GM19351 (cell line): ENCODE measurements at regions not wholly inside any gene's neighbourhood (a gene's known extent, or its start where the extent isn't known, plus 50 kb on each side); places are given as distances from the start of the nearest gene placed in this dataset.
"Not testable (repeated sequence)": the region's sequence is repeated elsewhere in the genome, so short reads cannot be mapped to it uniquely, and the experiment has no call there.

Source experiments
- ATAC-seq: cut with Tn5 transposase; IDR thresholded peaks from one replicate; pipeline ENCODE4 v1.9.1; 2021; ENCODE audit warnings: mild to moderate bottlenecking, moderate library complexity; ENCODE audit not compliant: unreplicated experiment

DNA sequence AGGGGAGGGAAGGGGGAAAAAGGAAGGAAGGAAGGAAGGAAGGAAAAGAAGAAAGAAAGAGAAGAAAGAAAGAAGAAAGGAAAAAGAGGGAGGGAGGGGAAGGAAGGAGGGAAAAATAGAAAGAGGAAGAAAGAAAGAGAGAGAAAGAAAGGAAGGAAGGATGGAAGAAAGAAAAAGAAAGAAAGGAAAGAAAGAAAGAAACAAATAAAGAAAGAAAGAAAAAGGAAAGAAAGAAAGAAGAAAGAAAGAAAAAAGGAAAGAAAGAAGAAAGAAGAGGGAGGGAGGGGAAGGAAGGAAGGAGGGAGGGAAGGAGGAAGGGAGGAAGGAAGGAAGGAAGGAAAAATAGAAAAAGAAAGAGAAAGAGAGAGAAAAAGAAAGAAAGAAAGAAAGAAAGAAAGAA is 315.8 kb upstream of the PIK3C3 start:
- no peak for ATAC-seq

DNA sequence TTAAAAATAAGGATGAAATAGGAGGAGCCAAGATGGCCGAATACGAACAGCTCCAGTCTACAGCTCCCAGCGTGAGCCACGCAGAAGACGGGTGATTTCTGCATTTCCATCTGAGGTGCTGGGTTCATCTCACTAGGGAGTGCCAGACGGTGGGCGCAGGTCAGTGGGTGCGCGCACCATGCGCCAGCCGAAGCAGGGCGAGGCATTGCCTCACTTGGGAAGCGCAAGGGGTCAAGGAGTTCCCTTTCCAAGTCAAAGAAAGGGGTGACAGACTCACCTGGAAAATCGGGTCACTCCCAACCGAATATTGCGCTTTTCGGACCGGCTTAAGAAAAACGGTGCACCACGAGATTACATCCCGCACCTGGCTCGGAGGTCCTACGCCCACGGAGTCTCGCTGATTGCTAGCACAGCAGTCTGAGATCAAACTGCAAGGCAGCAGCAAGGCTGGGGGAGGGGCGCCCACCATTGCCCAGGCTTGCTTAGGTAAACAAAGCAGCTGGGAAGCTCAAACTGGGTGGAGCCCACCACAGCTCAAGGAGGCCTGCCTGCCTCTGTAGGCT is 323.2 kb upstream of the PIK3C3 start:
- not testable (repeated sequence) for ATAC-seq

DNA sequence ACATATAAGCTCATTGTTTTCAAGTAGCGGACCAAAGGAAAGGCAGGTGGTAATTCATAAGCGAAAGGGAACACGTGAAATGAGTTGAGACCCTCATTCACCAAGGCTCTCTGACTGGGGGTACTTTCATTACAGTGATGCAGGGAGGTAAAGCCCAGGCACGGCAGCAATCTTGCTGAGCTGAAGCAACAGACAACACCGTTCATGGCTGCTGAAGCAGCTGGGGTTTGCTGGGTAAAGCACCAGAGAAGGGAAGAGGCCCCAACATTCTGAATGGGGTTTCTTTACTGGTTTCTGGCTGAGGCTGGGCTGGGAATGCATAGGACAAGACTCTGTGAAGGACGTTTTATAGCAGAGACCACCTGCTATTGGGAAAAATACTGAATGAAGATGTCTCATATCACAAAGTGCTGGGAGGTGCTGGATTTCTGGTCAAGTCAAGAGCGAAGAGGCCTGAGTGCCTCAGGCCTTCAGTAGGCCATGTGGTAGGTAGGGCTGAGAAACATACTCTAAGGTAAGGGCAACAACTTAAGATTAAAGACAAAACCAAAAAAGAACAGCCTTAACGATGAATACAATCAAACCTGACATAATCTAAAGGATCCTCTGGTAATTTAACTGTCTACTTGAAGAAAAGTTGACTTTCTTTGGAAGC is 324.7 kb upstream of the PIK3C3 start:
- no peak for ATAC-seq

DNA sequence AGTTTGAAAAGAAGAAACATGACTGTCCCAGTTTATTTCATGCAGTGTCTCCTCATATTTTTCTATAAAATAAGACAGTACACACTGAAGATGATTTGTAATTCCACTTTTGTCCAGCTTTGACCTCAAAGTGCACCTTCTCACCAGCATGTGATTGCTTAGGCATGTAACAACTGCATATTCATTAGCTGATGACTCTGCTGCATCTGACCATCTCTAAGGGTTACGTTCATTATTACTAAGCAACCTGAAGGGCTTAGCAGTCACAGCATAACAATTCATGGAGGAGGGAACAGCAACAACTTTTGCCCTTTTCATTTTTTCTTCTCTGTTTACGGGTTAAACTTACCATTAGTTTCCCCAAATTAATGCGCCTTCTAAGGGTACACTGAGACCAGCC is 330.6 kb upstream of the PIK3C3 start:
- no peak for ATAC-seq

DNA sequence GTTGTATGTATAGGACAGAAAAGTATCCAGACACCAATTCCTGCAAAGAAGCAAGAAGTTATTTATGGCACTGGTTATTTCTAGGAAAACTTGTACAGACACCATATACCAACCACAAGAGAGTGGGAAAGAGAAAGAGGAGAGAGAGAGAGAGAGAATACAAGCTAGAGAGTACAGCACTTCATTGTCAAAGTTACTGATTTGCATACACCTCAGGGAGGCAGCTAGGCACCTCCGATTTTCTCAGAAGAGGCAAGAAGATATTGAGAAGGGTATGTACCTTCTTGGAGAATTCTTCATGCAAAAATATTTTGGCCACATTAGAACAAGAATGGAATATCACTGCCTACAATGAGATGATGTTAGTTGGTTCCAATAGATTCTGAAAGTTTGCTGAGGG is 333.9 kb upstream of the PIK3C3 start:
- no peak for ATAC-seq

DNA sequence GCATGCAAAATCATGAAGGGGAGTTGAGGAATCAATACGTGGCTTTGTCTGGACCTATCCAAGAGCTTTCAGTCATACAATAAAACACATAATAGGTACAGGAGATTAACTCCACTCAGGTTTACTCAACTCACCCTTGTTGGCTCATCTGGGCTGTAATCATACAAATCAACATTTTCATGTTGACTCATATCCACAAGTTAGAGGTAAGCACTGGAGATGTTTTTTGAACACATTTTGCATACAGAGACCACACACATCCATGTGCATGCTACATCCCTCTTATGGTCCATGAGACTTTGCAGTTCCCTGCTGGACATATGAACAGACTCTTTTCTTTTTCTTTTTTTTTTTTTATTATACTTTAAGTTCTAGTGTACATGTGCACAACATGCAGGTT is 336.9 kb upstream of the PIK3C3 start:
- no peak for ATAC-seq

DNA sequence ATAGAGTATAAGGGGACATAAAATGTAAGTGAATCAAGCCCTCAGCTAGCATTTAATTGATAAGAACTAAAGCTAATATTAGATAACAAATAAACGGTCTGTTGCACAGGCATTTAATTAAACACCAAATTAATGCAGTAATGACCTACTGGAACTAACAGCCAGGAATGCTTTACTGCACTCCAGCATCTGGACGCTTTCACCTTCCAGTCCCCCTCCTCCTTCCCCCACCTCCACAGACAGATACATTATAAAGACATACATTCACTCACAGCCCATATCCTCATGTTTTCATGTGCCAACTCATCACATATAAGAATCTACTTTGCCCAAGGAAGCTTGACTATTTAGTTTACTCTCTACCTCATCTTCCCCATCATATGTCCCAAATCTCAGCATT is 337.4 kb upstream of the PIK3C3 start:
- ATAC-seq = no peak

DNA sequence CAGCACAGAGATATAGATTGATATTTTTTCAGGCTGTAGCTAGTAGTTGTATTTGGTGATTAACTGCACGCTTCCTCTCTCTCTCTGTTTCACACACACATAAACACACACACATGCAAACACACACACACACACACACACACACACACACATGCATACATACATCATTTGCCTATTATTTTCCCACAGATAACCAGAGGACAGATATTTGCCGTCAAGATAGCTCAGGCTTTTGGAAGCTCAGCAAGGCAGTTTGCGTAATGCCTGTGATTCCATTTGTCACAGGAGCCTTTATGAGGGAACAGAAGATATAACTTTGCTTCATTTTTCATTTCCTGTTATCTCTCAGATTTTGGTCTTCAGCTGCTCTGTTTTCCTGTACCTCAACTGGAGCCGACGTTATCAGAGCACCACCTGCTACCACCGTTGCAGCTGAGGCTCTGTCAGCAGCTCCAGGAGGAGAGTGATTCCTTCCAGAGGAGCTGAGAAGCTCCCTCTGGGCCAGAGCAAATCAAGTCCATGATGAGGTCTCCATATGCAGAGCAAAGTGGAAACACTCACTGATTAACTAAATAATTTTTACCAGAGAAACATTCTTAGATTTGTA is 341.9 kb upstream of the PIK3C3 start:
- no peak for ATAC-seq

DNA sequence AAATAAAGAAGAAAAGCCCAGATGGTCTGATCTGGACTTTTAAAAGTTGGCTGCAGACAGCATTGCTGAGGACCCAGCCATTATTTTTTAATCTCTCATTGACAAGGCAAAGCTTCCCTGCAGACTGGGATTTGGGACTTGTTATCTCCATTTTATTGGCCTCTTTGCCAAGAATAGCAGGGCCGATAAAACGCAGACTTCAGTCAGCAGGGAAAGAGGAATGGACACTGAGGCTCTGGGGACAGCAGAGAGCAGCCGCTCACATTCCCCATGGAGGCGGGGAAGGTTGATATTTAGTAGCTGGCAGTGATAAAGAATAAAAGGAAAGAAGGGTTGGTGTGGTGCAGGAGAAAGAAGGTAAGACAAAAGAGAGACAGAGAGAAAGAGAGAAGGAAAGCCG is 350.1 kb upstream of the PIK3C3 start:
- ATAC-seq = no peak

DNA sequence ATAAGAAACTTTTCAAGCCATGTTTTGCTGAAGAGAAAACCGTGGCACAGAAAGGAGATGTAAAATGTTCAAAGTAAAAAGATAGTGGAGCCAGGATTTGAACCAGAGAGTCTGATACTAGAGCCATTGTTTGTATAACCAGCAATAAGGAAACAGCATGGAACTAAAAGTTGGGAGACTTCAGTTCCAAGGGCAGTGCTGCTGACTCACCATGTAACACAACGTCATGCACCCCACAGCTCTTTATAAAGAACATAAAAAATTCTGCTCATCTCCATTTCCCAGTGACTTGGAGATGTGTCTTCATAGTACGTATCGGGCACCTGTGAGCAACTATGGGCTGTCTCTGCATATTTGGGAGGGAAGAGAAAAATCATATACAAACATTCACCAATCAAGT is 353.0 kb upstream of the PIK3C3 start:
- no peak for ATAC-seq

DNA sequence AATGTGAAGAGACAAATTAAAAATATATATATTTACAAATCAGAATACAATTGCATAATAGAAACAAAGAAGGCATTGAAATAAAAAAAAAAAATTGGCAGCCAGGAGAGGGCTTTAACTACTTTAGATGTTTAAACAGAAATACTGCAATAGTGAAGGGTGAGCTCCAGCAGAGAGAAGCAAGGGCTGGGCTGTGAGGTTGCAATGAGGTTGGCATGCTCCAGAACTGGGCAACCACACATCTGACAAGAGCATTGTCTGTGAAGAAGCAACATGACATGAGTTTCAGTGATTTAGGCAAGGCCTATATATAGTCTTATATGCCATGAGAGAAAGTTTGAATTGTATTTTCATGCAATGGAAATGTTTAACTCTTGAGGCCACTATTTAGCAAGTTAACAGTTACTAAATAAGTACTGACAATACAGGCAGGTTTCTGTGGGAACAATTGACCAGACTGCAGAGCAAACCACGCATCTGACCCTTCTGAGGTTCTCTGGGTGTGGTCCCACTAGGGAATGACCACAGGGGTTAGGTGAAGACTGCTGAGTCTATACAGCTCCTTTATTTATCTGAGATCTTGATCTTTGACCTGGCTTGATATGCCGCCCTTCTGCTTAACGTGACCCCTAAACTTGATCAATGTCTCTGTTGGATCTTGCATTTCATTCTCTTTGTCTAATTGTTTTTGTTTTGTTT is 354.2 kb upstream of the PIK3C3 start:
- no peak for ATAC-seq

DNA sequence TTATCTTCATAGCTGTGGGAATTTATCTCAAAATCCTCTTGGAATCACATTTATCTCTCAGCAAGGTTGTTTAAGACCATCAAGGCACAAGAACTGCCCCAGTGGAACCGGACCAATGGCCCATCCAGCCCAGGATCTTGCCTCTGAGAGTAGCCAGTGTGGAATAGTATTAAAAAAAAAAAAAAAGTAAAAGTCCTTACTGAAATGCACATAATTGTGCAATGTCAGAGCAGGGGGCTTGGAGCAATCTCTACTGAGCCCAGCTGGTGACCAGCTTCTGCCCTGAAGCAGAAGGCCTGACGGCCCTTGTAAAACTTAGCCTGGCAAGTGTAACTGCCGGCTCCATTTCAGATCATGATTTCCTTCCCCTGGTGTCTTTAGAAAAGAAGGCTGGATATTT is 355.6 kb upstream of the PIK3C3 start:
- no peak for ATAC-seq

DNA sequence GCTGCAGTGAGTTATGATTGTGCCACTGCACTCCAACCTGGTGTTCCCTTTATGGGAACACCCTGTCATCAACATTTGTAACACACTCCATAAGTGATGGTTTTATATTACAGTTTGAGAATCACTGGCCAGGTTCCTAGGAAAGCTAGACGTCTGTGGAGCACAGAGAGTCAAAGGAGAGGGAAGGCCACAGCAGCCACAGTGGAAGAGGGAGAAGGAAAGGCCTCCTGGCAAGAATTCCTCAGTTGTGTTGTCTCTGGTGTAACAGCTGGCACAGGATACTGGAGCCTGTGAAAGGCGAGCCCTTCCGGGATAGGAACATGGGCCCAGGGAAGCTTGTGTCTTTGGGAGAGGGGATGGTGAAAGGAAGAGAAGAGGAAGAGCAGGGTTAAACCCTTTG is 360.5 kb upstream of the PIK3C3 start:
- no peak for ATAC-seq

DNA sequence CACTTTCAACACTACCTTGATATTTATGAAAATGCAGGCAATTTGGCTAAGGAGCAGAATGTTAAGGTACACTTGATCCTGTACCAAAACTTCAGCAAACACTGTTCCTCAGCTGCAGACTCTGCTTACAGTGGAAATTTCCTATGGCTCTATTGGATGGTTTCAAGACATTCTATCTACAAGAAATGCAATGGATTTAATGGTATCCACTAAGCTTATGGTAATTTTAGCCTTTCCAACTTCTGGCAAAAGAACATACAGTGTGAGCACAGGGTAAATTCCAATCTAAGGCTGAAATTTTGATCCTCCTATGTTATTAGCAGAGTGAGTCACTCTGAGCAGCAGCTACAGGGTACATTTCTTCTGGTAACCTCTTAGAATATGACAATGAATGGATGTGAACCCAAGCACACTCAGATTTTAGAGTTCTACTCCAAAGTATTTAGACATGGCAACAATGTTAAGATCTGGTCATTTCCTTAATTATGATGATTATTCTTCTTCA is 361.8 kb upstream of the PIK3C3 start:
- no peak for ATAC-seq

DNA sequence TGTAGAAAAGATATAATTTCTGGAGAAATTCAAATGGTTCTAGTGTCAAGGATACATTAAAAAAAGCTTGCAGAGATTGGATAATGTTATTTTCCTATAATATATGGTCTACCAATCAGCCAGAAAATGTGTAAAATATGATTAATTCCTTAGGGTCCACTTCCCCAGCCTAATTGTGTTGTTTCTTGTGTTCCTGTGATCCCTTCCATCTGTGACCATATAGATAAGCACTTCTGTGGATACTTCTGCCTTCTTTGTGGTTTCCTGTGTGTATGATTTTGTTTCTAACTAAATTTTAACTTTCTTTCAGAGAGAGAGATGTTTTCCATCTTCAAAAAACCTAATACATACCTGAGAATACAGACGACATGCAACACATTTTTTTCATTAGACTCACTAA is 367.1 kb upstream of the PIK3C3 start:
- ATAC-seq = no peak

DNA sequence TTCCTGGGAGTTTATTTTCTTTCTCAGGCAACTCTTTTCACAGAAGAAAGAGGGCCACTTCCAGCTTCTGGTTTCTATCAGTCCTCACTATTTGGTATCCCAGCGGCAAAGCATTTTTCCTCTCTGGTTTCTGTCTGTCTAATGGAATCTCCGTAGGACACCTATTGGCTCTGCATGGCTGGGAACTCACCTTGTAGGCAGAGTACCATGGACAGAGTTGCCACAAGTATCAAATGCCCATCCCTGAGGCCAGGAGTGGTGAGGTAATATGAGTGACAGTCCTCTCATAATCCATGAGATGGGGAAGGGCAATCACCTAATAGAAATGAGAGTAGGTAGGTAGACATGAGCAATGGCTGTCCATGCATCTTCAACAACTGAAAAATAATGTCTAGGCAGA is 369.5 kb upstream of the PIK3C3 start:
- no peak for ATAC-seq

DNA sequence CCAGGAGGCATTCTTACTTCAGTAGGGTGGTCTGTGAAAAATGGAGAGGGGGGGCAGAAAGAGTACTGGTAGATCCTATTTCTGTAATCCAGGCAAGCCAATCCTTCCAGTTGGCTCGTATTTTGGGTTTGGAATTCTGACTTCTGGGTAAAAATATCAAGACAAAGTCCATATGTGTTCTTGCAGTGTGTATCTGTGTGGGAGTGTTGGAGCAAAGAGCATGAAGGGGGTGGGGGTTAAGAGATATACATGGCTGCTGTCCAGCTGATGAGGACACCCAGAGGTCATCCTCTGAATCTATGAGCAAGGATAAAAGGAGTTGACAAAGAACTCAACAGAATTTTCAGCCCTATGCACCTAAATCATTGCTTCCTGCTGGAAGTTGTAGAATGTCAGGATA is 375.8 kb upstream of the PIK3C3 start:
- no peak for ATAC-seq

DNA sequence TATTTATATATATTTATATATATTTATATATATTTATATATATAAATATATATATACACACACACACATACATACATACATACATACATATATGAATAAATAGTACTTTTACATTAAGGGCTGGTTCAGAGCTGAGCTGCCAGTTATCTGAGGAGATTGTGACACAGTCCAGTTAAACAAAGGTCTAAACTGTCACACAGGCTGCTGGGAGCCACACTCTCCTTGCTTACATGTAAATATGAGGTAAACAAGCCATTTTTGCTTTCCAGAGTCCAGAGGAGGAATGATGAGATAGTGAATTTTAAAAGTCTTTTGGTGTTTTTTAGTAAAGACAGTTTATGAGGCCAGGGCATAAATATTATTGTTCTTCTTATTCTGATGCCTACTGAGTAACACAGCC is 377.5 kb upstream of the PIK3C3 start:
- no peak for ATAC-seq

DNA sequence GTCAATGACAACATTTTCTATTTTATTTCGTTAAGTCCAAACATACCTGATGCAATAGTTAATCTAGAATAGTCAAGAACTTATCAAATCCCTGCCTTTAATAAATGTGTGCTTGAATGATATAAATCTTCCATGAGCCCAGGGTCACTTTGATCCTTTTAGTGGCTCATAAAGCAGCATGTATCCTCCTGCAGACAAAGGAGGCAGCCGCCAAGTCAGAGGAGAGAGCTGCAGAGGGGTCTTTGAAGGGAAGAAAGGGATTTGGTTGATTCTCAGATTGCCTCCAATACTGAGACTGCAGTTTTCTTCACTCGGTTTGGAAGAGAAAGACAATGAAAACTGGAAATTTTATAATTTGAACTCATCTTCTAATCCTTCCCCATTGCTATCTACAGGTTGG is 378.4 kb upstream of the PIK3C3 start:
- ATAC-seq = no peak

DNA sequence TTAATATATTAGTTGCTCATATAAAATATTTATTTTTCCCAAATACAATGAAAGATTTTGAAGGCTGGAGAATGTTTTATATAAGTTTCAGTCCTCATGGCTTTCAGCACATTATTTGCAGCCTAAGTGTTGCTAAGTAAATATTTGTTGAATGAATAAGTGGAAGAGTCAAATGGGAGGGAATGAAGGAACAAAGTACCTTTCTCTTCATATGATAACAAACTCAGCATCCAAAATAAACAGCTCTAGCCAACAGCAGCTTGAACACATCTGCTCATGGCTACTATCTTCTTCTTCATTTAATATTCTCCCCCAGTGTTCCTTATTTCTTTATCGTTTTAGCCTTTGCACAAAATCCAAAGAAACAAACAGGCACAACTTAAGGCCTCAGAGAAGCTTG is 385.2 kb upstream of the PIK3C3 start:
- no peak for ATAC-seq

DNA sequence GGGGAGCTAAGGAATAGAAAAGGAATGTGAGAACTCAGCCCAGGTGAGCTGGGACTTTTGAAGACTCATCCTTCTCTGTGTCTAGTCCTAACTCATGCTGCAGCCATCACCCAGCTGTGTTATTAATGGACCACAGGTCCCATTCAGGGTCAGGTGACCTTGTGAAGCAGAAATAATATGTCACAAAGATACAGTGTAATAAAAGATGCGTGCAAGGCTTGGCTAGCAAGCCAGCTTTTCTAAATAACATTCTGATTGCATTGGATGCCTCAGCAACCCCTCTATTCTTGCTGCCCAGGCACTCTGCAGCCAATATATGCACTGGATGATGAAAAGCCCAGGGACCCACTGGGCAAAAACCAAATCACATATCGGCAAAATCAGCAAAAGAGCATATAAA is 393.1 kb upstream of the PIK3C3 start:
- ATAC-seq = no peak

DNA sequence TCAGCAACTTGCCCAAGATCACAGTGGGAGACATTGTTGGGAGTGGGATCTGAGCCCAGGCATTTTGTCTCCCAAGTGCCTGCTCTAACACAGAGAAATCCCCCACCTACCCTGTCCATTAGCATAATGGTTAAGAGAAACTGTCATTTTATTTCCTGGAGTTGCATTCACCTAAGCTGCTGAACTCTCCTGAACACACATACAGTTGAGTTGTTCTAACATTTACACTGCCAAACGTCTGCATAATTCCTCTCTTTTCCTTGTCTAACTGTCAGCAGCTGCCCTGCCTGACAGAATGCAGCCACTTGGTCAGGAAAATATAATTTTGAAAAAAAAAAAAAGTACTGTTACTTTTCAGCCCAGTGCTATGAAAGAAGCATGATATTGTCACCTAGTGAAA is 396.3 kb upstream of the PIK3C3 start:
- no peak for ATAC-seq
